Neuronal stem cell (in vitro differentiated cells): ENCODE measurements at regions not wholly inside any gene's neighbourhood (a gene's known extent, or its start where the extent isn't known, plus 50 kb on each side); places are given as distances from the start of the nearest gene placed in this dataset.

Source experiments
- DNase-seq: peaks from one replicate; pipeline ENCODE4 v3.0.0-alpha.2; 2013; ENCODE audit warnings: low spot score
- H2AFZ ChIP-seq: one replicate; pipeline ENCODE4 v1.6.1; 2013; ENCODE audit warnings: mild to moderate bottlenecking, low read length, inconsistent platforms
- H2AK5ac ChIP-seq: 2 replicates; pipeline ENCODE4 v1.6.1; 2013; ENCODE audit warnings: low read depth, mild to moderate bottlenecking, inconsistent platforms, low read length, moderate library complexity, mixed read lengths
- H2BK120ac ChIP-seq: 2 replicates; pipeline ENCODE4 v1.6.1; 2013; ENCODE audit warnings: low read depth, mild to moderate bottlenecking, inconsistent platforms, low read length, moderate library complexity, mixed read lengths
- H2BK12ac ChIP-seq: one replicate; pipeline ENCODE4 v1.6.1; 2013; ENCODE audit warnings: low read length, inconsistent platforms
- H2BK15ac ChIP-seq: 2 replicates; pipeline ENCODE4 v1.6.1; 2013; ENCODE audit warnings: mild to moderate bottlenecking, low read length, inconsistent platforms, mixed read lengths
- H2BK5ac ChIP-seq: one replicate; pipeline ENCODE4 v1.6.1; 2013; ENCODE audit warnings: inconsistent platforms, mild to moderate bottlenecking, low read length, moderate library complexity
- H3K14ac ChIP-seq: one replicate; pipeline ENCODE4 v1.6.1; 2013; ENCODE audit warnings: low read length, inconsistent platforms
- H3K18ac ChIP-seq: 2 replicates; pipeline ENCODE4 v1.6.1; 2013; ENCODE audit warnings: low read length, inconsistent platforms
- H3K23ac ChIP-seq: 2 replicates; pipeline ENCODE4 v1.6.1; 2013; ENCODE audit warnings: low read depth, mild to moderate bottlenecking, mixed read lengths, low read length, inconsistent platforms; ENCODE audit not compliant: poor library complexity
- H3K27ac ChIP-seq: replicated peaks from 3 replicates; pipeline ENCODE4 v1.5.1; 2013; ENCODE audit warnings: low read length, inconsistent platforms
- H3K27me3 ChIP-seq, 3 experiments: 2 replicates each; pipeline ENCODE4 v1.6.1; 2013; ENCODE audit warnings: low read length in 3 of 3, mild to moderate bottlenecking in 2 of 3, inconsistent platforms in 1 of 3, low read depth in 1 of 3, mixed read lengths in 1 of 3, moderate library complexity in 1 of 3; ENCODE audit not compliant: control insufficient read depth in 3 of 3, insufficient read depth in 3 of 3
- H3K36me3 ChIP-seq, 2 donors: replicated peaks in 1 of 2; 2 replicates each; pipeline ENCODE4 v1.6.1; 2013; ENCODE audit warnings: low read length in 2 of 2; ENCODE audit not compliant: control insufficient read depth in 2 of 2, insufficient read depth in 2 of 2
- H3K4ac ChIP-seq: 2 replicates; pipeline ENCODE4 v1.6.1; 2013; ENCODE audit warnings: inconsistent platforms, mild to moderate bottlenecking, low read length, moderate library complexity
- H3K4me1 ChIP-seq, 2 donors: 1 replicate in 1 of 2; 2 replicates in 1 of 2; pipeline ENCODE4 v1.6.1; 2013; ENCODE audit warnings: low read length in 2 of 2, low read depth in 1 of 2; ENCODE audit not compliant: control insufficient read depth in 2 of 2, insufficient read depth in 1 of 2
- H3K4me2 ChIP-seq: one replicate; pipeline ENCODE4 v1.6.1; 2013; ENCODE audit warnings: mild to moderate bottlenecking, low read length, inconsistent platforms; ENCODE audit not compliant: insufficient read depth, poor library complexity, severe bottlenecking
- H3K4me3 ChIP-seq, 2 donors: 2 replicates each; pipeline ENCODE4 v1.5.1; 2013; ENCODE audit warnings: low read length in 2 of 2, mild to moderate bottlenecking in 2 of 2, inconsistent platforms in 1 of 2, moderate library complexity in 1 of 2
- H3K79me1 ChIP-seq: one replicate; pipeline ENCODE4 v1.6.1; 2013; ENCODE audit warnings: low read depth, mild to moderate bottlenecking, inconsistent platforms, low read length, moderate library complexity
- H3K9ac ChIP-seq: one replicate; pipeline ENCODE4 v1.6.1; 2013; ENCODE audit warnings: mild to moderate bottlenecking, low read depth, low read length, inconsistent platforms; ENCODE audit not compliant: poor library complexity
- H3K9me3 ChIP-seq, 2 donors: replicated peaks in 1 of 2; 2 replicates each; pipeline versions ENCODE3 to v1.6.1; 2013; ENCODE audit warnings: low read length in 2 of 2, mild to moderate bottlenecking in 2 of 2, inconsistent platforms in 1 of 2, low read depth in 1 of 2, mixed read lengths in 1 of 2, moderate library complexity in 1 of 2; ENCODE audit not compliant: control insufficient read depth in 2 of 2, insufficient read depth in 1 of 2
- H4K8ac ChIP-seq: one replicate; pipeline ENCODE4 v1.6.1; 2013; ENCODE audit warnings: low read depth, mild to moderate bottlenecking, inconsistent platforms, low read length, moderate library complexity
- H4K91ac ChIP-seq: one replicate; pipeline ENCODE4 v1.6.1; 2013; ENCODE audit warnings: low read length, low read depth, mild to moderate bottlenecking, inconsistent platforms; ENCODE audit not compliant: poor library complexity
- WGBS, 2 donors: extraction: QIAGEN DNeasy Blood & Tissue Kit; methylation state at CpG; one replicate each; pipeline ENCODE4 v1.1.7; 2013; ENCODE audit warnings: missing lambda C conversion rate in 2 of 2, mixed read lengths in 1 of 2; ENCODE audit not compliant: insufficient read length in 2 of 2, insufficient replicate concordance in 1 of 2; ENCODE audit errors: extremely low coverage in 2 of 2; 5-methylcytosine and 5-hydroxymethylcytosine counted together

DNA sequence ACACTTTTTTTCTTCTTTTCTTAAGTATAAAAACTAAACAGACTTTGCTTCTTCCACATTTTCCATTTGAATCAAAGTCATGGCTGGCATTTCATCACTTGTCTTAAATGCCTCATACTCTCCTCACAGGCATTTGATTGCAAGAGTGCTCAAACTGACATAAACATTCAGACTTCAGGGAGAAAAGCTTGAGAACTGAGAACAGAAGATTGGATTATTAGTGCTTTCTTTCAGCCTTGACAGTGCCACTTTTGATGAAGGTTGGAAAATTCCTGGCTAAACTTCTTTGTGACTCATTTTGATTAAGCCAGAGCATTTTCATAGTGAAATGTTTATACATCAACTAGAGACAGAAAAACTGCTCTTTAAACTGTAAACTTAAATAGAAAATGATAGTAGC lies 544.4 kb downstream of the DIPK2A start:
- Histone ChIP-seq H3K36me3 (no peaks in the 10 kb centered on the region), H4K8ac (no peak overlapping the region), H3K14ac (no peak overlapping the region), H3K4me1 (no peaks in the 10 kb centered on the region), H3K27ac (no peak overlapping the region), H3K4ac (no peak overlapping the region), H4K91ac (no peak overlapping the region), H3K18ac (no peak overlapping the region), H3K9ac (no peak overlapping the region), H2BK120ac (no peak overlapping the region), H2AFZ (no peak overlapping the region), H3K27me3 (no peaks in the 10 kb centered on the region), H2AK5ac (no peak overlapping the region), H2BK5ac (no peak overlapping the region), H3K23ac (no peak overlapping the region), H3K4me2 (no peak overlapping the region), H3K9me3 (no peaks in the 10 kb centered on the region), H3K4me3 (no peak overlapping the region), H2BK15ac (no peak overlapping the region), H2BK12ac (no peak overlapping the region), H3K79me1 (no peaks in the 10 kb centered on the region)
- DNase-seq = no peak

DNA sequence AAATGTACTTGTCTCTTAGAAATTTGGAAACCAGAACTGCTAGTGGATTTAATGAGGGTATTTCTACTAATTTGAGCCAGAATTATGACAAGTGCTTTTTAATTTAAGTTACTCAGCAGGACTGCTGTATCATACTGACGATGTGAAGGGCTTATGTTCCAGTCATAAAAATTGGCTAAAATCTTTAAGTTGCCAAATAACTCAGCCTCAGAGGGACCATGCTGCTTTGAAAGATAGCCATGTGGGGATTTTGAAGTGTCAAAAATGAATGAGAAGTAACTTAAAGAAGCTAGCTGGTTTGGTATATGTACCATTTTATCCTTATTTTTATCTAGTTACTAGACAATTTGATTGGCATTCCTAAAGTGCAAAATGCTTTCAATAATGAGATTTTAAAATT lies 545.0 kb downstream of the DIPK2A start:
- Histone ChIP-seq H4K8ac (no peak overlapping the region), H2BK15ac (no peak overlapping the region), H2AK5ac (no peak overlapping the region), H3K4me2 (no peak overlapping the region), H2BK12ac (no peak overlapping the region), H3K36me3 (no peaks in the 10 kb centered on the region), H3K14ac (no peak overlapping the region), H3K4me1 (no peaks in the 10 kb centered on the region), H3K9ac (no peak overlapping the region), H3K9me3 (no peaks in the 10 kb centered on the region), H3K18ac (no peak overlapping the region), H3K79me1 (no peaks in the 10 kb centered on the region), H3K4ac (no peak overlapping the region), H3K27me3 (no peaks in the 10 kb centered on the region), H3K23ac (no peak overlapping the region), H2AFZ (no peak overlapping the region), H2BK5ac (no peak overlapping the region), H2BK120ac (no peak overlapping the region), H3K4me3 (no peak overlapping the region), H4K91ac (no peak overlapping the region), H3K27ac (no peak overlapping the region)
- no CpG with 5 or more reads among the region's 1 CpG for WGBS, 2 donors
- DNase-seq = no peak

DNA sequence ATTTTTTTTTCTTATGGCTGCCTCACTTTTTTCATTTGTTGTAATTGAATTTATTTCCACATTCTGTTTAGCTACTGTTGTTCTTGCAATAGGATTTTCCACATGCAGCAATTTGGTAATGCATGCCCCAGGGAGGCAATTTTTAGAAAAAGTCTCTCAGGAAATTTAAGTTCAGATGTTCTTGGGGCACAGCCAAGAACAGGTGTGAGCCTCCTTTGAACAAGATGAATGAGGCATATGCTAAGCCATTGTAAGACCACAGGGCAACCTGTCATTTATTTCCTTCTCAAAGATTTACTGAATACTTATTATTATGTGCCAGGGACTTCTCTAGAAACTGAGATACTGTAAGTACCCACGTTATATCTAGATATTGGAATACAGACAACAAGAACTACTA lies 549.5 kb downstream of the DIPK2A start:
- H2BK120ac ChIP-seq = no peak overlapping the region
- no peak overlapping the region for H3K9ac ChIP-seq
- H3K36me3 ChIP-seq = no peaks in the 10 kb centered on the region
- DNase-seq = no peak
- no peak overlapping the region for H2BK15ac ChIP-seq
- no peak overlapping the region for H3K4me3 ChIP-seq
- no peak overlapping the region for H3K14ac ChIP-seq
- H3K27ac ChIP-seq = no peak overlapping the region
- H2AFZ ChIP-seq = no peak overlapping the region
- H3K23ac ChIP-seq = no peak overlapping the region
- no peak overlapping the region for H2BK5ac ChIP-seq
- H3K79me1 ChIP-seq = no peaks in the 10 kb centered on the region
- no peak overlapping the region for H3K4me2 ChIP-seq
- H3K9me3 ChIP-seq = peaks cover 0 to 2% of the 10 kb centered on the region in 2 donors
- H3K18ac ChIP-seq = no peak overlapping the region
- peaks cover 0 to 4% of the 10 kb centered on the region in 2 donors for H3K4me1 ChIP-seq
- no CpG with 5 or more reads among the region's 1 CpG for WGBS, 2 donors
- H3K4ac ChIP-seq = no peak overlapping the region
- H2BK12ac ChIP-seq = no peak overlapping the region
- H2AK5ac ChIP-seq = no peak overlapping the region
- no peak overlapping the region for H4K8ac ChIP-seq
- no peaks in the 10 kb centered on the region for H3K27me3 ChIP-seq
- H4K91ac ChIP-seq = no peak overlapping the region

DNA sequence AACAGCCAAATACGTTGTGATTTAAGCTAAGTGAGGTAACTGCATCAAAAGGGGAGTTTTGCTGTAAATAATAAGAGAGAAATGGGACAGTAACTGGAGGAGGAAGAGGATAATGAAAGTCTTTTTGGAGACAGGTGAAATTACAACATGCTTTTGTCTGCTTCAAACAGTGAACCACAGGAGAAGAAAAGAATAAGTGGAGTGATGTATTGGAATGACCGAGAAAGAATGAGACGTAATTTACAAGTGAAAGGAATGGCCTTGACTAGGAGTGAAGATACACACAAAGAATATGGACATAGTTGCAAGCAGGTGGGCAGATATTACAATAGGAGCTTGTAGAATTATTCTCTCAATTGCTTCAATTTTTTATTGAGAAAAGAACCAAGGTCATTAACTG lies 550.8 kb downstream of the DIPK2A start:
- Histone ChIP-seq H2BK120ac (no peak overlapping the region), H3K9ac (no peak overlapping the region), H3K14ac (no peak overlapping the region), H3K27me3 (no peaks in the 10 kb centered on the region), H3K23ac (no peak overlapping the region), H2AK5ac (no peak overlapping the region), H2AFZ (no peak overlapping the region), H3K36me3 (no peaks in the 10 kb centered on the region), H3K4ac (no peak overlapping the region), H3K79me1 (no peaks in the 10 kb centered on the region), H3K18ac (no peak overlapping the region), H3K4me2 (no peak overlapping the region), H2BK15ac (no peak overlapping the region), H4K8ac (no peak overlapping the region), H2BK5ac (no peak overlapping the region), H3K9me3 (peaks cover 0 to 2% of the 10 kb centered on the region in 2 donors), H2BK12ac (no peak overlapping the region), H3K27ac (no peak overlapping the region), H3K4me1 (peaks cover 0 to 4% of the 10 kb centered on the region in 2 donors), H3K4me3 (no peak overlapping the region), H4K91ac (no peak overlapping the region)
- WGBS, 2 donors = no CpG with 5 or more reads among the region's 3 CpGs
- DNase-seq = no peak
